Stimulated activated CD4-positive, alpha-beta T cell treated with anti-CD3 and anti-CD28 coated beads, Interleukin-15, amount 100 ng/mL, for 24 hours (primary cell): ENCODE measurements at regions not wholly inside any gene's neighbourhood (a gene's known extent, or its start where the extent isn't known, plus 50 kb on each side); places are given as distances from the start of the nearest gene placed in this dataset.
"Not testable (repeated sequence)": the region's sequence is repeated elsewhere in the genome, so short reads cannot be mapped to it uniquely, and the experiment has no call there.

Experiments used
- DNase-seq: peaks from one replicate; pipeline ENCODE4 v3.0.0-alpha.2; 2020

DNA sequence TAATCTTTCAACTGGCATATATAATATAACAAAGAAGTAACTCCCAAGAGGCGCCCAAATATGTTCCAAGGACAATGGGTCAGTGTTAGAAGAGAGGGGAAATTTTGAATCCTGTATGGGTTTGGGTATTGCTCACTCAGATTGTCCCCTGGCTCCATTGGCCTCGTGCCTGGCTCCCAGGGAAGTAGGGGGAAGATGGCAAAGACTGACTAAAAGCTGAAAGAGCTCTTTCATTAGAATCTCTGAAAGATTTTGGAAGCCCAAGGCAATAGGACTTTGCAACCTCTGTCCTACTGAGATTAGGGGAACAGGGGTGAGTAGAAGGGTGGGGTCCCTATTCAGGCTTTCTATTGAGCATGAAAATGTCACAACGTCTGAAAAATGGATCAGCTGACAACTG lies 1272.8 kb upstream of the ZEB2 start:
- no peak for DNase-seq

DNA sequence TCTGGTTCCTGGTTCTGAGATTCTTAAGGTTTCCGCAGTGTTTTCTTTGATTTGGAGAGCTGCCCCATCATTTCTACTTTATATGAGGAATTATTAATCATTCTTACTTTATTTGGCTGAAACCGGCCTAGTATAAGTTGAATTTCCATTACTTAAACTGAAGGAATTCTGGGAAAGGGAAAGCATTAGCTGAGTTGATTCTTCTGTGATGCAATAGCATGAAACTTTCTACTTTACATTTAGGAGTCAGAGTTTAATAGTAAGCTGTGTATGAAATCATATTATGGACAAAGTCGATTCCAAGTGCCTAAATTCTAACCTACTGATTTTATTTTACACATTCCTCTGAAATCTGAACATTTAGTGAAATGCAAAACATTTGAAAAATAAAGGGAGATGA lies 1269.7 kb upstream of the ZEB2 start:
- no peak for DNase-seq

DNA sequence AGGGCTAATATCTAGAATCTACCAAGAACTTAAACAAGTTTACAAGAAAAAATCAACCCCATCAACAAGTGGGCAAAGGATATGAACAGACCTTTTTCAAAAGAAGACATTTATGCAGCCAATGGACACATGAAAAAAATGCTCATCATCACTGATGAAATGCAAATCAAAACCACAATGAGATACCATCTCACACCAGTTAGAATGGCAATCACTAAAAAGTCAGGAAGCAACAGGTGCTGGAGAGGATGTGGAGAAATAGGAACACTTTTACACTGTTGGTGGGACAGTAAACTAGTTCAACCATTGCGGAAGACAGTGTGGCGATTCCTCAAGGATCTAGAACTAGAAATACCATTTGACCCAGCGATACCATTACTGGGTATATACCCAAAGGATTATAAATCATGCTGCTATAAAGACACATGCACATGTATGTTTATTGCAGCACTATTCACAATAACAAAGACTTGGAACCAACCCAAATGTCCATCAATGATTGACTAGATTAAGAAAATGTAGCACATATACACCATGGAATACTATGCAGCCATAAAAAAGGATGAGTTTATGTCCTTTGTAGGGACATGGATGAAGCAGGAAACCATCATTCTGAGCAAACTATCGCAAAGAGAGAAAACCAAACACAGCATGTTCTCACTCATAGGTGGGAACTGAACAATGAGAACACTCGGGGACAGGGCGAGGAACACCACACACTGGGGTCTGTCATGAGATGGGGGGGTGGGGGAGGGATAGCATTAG lies 1267.9 kb upstream of the ZEB2 start:
- DNase-seq, result not testable (repeated sequence)

DNA sequence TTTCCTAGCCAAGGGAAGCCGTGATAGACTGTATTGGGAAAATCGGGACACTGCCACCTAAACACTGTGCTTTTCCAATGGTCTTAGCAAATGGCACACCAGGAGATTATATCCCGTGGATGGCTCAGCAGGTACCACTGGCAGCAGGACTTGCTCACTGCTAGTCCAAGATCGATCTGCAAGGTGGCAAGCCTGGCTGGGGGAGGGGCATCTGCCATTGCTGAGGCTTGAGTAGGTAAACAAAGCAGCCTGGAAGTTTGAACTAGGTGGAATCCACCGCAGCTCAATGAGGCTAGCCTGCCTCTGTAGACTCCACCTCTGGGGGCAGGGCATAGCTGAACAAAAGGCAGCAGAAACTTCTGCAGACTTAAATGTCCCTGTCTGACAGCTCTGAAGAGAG lies 1262.7 kb upstream of the ZEB2 start:
- DNase-seq, result not testable (repeated sequence)

DNA sequence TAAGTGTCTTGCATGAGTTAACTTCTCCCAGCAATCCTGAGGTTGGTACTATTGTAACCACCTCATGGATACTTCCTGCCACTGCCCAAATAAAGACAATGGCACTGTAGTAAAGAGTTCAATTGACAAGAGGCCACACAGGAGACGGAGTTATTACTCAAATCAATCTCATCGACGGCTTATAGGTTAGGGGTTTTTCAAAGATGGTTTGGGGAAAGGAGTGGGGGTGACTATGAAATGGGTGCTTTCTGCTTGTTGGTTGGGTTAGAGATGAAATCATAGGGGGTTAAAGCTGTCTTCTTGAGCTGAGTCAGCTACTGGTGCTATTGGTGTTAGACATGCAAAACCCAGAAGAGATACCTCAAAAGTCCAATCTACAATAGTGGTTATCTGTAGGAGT lies 1258.0 kb upstream of the ZEB2 start:
- no peak for DNase-seq

DNA sequence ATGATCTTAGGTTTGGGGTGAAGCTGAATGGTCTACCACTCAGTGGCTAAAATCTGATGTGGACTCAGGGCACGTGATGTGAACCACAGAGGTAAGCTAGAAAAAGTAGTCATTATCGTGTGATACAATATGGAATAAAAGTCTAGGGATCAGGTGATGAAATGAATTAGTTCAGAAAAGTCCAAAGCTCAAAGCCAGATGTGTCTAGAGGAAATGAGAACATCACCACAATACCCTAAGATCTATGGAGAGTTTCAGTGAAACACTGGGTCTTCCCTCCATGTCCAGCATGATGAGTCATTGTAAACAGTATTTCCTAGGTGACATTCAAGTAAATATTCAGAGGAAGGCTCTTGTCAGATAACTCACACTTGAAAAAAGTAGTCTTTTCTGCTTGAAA lies 1257.4 kb upstream of the ZEB2 start:
- DNase-seq, result no peak

DNA sequence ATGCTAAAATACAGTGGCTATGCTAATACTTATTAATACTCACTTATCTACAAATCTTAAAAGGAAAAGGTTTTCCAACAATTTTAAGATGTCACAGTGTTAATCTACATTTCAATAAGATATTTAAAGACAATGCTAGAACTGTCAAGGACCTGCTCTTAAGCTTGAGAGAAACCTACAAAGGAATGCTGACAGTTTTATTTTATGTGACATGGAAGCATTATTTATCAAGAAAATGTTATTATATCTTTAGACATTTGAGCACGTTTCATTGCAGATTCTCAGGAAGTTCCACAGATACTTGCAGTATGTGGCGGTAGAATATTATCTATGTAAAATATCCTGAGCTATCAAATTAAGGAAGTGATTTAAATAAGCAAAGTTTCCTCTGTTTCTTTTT lies 1255.7 kb upstream of the ZEB2 start:
- DNase-seq, result no peak

DNA sequence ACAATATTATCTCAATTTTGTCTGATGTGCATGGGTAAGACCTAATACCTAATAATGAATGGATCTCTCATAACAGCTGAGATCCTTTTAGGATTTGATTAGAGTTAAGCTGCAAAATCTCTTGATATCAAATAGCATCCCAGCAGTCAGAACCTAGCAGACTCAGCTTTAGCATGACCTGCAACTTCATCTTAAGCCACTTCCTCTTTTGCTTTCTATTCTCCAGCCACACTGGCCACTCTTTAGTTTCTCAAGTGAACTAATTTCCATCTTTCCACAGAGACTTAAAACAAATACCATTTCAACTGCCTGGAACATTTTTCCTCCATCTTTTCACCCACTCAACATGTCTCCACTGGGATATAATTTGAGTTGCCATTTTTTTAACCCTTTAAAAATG lies 1251.6 kb upstream of the ZEB2 start:
- DNase-seq, result no peak

DNA sequence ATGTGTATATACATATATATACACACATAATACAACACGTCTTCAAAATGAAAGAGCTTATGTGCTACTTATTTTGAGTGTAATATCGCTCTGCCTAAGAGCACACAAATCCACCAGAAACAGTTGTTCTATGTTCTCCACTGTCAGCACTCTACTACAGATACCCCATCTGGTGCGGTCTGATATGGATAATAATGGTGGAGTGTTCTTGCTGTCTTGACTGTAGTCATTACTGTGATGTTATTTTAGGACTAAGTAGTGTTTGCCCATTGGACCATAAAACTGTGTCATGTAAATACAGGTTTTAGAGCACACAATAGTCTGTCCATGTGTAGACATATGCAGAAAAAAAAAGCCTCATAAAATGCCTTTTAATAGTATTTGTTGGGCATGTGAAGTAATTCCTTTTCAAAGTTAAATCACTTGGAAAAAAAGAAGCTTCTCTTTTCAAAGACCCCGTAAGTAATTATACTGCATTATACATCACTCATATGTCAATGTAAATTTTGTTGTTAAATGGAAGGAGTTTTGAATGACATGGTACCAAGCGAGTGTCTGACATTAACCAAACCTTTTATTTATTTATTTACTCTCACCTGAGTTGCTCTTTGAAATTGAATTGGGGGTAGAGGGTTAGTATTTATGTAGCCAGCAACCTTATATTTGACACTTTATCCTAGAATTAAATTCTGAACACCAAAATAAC lies 1249.2 kb upstream of the ZEB2 start:
- DNase-seq, result no peak

DNA sequence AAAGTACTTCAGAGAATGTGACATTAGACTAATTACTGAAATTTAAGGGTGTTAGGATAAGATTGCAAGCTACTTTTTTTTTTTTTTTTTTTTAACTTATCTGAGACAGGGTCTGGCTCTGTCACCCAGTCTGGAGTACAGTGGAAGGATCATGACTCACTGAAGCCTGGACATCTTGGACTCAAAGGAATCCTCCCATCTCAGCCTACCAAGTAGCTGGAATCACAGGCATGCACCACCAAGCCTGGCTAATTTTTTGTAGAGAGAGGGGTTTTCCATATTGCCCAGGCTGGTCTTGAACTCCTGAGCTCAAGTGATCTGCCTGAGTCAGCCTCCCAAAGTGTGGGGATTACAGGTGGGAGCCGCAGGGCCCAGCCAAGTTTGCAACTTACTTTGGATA lies 1246.0 kb upstream of the ZEB2 start:
- no peak for DNase-seq

DNA sequence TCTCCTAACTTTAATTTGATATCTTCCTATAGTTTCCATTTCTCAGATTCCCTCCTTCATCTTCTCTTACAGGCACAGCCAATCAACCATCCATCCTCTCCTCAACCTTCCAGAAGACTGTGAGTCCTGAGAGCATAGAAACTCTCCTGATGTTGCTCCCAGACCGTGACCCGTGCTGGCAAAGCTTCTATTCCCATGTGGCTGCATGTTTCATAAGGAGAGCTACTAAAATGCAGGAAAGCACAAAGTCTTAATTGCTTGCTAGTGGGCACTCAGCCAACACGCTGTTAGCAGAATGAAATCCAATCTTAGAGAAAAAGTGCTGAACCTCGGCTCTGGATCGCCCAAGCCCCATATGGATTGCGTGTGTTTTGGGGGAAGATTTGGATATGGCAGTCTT lies 1244.7 kb upstream of the ZEB2 start:
- no peak for DNase-seq

DNA sequence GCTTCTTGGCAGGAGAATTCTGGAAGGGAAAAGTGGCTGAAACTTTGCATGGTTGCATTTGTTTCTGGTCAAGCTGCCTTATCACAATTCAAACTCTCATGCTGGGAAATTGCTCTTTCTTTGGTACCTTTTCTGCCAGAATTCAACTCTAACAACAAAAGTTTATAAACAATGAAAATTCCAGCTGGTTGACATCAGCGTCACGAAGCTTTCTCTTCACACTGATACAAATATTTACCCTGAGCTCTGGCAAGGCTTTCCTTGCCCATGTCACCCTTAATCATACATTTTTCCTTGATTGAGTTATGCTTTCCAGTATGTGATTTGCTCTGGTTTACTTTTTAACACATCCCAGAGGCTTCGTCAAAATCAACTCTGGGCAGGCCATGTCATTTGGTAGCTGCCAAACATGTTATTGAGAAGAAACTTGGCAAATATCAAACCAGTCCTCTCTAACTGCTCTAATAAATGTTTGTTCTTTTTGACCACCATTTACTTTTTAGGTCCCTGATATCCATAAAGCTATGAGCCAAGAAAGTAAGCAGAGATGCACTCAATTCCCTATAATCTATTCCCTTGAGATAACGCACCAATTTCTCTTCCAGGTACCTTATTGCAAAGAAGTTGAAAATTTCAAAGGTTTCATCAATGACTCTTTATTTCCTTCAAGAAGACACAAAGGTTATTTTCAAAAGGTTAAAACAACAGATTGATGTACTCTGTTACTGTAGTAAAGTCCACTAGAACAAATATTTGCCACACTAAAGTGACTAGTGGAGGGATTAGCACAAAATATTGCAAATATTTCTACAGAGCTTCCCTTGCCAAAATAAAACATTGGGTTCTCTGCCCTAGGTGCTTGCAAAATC lies 1241.1 kb upstream of the ZEB2 start:
- DNase-seq, result no peak

DNA sequence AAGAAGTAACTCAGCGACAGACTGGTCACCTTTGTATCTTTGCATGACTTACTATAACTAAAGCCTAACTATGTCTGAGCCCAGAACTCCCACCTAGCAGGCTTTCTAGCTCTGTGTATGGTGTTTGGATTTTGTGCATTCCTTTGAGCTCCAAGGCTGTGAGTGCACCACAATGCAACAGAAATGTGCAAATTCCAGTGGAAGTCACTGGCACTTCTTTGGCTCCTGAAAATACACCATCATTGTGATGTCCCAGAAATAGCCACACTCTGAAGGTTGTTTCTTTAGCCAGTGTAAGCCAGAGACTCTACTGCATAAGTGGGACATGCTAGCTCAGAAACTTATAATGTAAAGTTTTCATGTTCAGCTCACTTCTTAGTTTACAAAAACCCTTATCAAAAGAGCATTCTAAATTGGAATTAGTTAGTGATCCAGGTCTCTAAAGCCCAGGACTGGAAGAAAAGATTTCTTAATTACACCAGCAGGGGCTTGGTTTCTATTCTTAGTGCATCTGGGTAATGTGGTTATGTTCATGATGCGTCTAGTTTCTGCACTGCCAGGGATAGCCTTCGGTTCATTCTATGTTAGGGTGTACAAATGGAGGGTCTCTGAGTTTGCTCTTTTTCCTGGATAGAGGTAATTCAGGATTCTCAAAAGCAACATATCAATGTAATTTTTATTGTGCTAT lies 1239.5 kb upstream of the ZEB2 start:
- DNase-seq, result no peak

DNA sequence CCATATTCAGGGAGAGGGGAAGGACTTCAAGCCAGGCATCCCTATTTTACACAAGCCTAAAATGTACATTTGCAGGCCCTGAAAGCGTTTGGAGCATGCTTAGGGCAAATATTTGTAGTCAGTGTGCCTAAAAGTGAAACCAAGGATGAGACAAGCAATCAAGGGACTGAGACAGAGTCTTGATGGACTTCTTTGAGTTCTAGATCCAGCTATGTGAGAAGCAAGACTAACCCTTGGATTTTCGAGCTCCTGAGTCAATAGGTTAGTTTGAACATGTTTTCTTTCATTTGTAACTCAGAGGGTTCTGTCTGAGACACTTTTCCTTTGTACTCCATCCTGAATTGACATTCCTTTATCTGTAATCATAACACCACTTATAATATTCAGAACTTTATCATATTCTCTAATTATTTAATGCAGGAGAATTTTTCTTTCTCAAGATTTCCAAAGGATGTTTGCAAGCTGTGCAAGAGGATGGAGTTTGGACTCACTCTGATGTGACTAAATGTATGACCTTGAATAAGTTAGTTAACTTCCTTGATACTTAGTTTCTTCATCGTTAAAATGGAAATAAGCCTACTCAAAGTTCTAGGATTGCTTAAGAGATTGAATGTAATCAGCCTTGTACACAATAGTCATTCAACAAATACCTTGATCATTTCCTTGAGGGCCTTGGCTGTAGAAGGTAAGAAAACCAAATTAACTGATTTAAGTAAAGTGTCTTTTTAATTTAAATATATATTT lies 1237.8 kb upstream of the ZEB2 start:
- no peak for DNase-seq

DNA sequence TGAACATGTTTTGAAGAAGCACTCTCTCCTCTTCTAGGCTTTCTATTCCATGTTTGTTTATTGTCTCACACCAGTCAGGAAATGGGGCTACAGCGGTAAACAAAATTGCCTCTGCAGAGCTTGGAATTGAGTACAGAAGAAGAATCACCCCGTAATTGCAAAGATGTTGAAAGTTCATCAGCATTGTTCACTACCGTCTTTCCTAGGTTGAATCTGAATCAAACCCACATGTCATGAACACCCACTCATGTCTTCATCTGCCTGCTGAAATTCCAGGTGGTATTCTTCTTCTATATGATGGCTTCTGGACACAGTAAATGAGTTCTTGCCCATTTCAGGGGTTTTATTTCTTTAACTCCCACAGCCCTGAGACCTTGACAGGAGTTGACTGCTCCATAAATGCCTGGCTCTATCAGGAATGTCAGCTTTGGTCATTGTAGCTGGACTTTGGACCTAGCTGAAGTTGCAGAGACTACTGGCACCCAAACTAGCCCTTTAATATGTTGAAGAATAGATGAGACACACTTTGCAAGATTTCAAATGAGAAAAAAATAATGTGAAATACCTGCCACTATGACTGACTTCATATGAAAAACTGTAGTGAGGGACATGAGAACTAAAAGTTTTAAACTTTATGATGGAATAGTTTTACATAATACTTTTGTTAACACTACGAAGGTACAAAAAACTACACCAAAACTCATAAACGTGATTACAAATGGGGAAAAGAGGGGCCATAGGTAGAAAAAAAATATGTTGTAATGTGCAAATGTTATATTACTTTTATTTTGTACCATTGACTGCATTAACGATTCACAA lies 1235.3 kb upstream of the ZEB2 start:
- DNase-seq, result no peak

DNA sequence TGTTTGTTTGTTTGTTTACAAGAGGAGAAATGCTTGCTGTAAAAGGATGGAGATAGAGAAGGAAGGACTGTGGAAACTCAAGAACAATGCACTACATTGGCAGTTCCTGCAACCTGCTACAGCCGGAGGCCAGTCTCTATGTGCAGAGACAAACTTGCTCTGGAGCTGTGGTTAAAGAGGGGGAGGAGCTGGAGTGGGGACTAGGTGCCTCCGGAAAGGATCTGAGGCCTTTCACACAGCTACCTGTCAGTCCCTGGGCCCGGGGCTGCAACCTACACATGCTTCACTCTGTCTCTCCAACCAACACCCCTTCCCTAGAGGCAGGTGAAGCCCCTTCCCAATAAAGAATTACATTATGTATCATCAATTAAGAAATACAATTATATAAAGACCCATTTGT lies 1234.0 kb upstream of the ZEB2 start:
- no peak for DNase-seq

DNA sequence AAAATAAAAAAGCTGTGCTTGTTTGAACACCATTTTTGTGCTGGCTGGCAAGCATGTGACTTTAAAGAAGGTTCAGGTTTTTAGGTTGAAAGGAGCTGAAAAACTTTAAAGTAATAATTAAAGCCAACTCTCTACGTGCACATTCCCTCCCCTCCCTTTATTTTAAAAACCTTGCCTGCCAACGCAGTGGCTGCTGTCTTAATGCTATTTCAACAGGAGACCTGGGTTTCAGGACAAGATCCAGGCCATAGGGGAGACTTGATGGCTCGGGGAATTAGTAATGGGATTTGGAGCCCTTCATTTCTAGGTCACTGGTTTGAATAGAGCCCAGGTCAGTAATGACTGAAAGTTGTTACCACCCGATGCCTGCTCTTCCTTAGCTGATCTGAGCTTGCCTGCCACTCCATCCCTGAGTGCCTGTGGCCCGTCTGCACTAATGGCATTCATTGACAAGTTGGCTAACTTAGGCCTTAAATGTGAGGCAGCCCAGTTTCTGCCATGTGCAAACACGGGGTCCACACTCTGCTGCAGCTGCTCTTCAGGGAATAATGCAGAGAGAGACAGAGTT lies 1233.2 kb upstream of the ZEB2 start:
- DNase-seq, result no peak

DNA sequence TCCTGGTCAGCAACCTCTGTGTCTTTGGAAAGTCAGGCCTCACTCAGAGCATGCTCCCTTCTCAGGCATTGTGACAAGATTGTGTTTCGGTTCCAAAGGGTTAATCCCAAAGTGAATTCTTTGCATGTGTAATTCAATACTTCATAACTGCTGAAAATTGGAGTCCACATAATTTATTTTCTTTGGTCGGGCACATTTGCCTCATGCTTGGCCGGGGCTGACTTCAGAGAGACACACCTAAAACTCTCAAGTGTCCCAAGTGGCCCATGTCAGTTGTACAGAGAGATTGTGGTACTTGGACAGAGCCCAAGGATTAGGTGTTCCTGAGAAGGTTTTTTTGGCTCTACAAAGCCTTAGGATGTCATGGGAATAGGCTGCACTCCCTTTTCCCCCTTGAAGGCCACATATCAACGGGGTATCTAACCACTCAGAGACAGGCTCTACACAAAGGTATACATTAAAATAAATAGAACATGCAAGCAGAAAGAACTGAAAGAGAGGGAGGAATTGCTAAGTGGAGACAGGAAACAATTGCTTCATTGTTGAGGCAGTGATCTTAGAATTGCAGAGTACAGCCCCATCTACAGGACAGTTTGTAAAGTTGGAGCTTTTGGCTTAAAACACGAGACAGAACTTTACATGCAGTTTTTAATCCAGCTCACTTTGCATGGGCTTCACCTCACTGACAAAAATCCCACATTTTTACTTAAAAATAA lies 1232.3 kb upstream of the ZEB2 start:
- no peak for DNase-seq

DNA sequence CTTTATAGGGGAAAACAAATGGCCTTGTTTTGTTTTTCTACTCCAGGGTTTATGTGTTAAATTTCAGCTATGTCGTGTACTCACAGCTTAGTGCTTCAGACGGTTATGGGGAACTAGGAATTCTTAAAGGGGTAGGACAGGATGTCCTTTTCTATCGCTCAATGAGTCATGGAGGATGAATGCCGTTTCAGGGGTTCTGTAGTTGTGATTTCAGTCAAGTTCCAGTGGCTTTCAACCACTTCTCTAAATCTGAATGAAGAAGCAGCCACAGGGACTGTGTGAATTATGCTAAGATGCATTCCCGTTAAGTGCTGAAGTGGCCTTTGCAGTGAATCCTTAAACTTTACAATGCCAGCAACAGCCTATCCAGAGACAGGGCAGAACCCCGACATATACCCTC lies 1231.7 kb upstream of the ZEB2 start:
- DNase-seq, result no peak

DNA sequence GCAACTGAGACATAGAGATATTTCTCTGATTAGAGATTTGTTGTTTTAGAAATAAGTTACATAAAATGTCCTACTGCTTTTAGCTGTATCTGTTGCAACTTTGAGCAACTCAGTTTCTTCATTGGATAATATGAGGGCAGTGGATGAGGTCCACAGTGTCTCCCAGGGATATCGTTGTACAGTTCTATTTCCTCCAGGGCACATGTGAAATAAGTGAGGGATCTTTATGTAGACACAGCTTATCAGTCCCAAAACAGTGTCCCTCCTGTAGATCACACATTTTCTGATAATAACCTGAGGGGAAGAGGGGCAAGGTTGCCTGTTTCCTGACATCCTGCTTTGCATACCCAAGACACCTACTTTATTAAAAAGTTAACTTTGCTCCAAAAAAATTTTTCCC lies 1231.2 kb upstream of the ZEB2 start:
- no peak for DNase-seq

DNA sequence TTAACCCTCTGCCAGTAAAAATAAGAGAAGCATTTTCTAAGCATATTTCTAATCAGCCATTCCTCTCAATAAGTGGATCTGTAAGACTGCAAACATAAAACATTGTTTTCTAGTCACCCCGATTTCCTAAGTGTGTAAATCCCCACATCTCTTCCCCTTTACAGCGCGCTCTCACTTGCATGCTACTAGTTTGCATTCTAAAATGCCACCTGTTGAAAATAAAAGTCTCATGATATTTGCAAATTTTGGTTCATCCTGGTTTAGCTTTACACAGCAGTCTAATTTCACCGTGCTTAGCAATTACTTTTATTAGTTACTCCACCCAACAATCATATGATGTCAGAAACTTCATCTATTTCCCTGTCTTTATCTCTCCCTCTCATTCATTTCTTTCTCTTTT lies 1230.7 kb upstream of the ZEB2 start:
- DNase-seq, result no peak
